ENCODE measurements at regions not wholly inside any gene's neighbourhood (a gene's known extent, or its start where the extent isn't known, plus 50 kb on each side); places are given as distances from the start of the nearest gene placed in this dataset.

GRCh38 chr12:74144396-74144795 is 393.2 kb upstream of the ATXN7L3B start:
- TF ChIP-seq GABPA (IDR thresholded peaks at IDR 0.05 in 1 of 2, conservative IDR thresholded peaks at IDR 0.05 in 1 of 2) = no peak
- no peak for TF ChIP-seq EGR1 (IDR thresholded peaks at IDR 0.05; ENCODE audit: low read depth in 2 of 2)
